Amniotic epithelial cell (primary cell): ENCODE measurements at regions not wholly inside any gene's neighbourhood (a gene's known extent, or its start where the extent isn't known, plus 50 kb on each side); places are given as distances from the start of the nearest gene placed in this dataset.

Experiments used
- DNase-seq: peaks from one replicate; pipeline ENCODE4 v3.0.0-alpha.2; 2010; ENCODE audit warnings: low read depth

DNA sequence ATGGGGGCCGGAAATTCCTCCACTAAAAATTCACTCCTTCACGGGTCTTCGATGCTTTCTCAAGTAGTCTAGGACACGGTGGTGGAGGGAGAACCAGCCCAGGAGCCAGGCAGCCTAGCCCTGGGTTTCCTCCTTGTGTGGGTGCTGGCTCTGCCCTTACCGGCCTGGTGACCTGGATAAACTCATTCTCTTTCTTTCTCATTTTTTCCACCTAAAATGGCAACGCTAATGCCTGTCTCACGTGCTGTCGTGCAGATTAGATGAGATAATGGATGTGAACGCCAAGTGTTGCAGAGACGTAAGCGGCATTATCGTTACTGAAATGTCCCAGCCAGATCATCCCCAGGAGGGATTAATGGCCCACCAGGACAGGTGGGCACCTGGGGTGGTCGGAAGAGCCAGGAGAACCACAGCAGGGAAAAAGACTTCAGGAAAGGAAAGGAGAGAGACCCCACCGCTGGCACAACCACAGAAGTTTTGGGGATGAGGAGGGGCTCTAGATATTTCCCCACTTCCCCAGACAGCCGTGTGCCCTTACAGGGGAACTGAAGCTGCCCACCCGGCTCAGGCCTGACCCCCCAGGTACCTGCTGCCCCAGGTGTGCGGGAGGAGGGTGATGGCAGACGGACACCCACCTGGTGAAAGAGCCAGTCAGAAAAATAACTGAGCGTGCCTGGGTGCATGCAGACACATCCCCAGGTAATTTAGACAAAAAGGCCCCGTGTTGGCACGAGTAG lies 100.8 kb upstream of the ASAP2 start:
- no peak for DNase-seq

DNA sequence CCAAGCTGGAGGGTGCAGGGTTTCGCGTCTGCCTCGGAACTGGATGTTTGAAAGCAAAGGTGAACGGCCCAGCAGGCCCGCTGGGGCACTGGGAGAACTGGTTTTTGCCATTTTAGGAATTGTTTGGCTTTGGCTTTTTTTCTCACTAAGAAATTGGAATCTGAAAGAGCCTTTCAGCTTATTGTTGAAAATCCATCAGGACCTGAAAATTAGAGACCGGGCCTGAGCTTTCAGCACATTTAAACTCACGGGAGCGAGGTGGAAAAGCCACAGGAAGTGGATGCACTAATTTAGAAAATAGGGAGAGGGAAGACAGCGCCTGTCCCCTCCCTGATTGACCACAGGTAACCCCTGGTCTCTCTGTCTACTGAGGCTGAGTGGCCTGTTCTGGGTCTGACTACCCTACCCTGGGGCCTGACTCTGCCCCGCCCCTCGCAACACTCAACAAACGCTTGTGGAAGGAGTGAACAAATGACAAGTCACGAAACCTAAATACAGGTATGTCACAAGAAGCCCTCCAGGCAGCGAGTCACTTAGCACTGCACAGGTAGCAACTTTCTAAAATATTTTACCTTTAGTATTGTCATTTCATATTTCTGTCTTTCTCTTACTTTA lies 100.3 kb upstream of the MBOAT2 start:
- no peak for DNase-seq

DNA sequence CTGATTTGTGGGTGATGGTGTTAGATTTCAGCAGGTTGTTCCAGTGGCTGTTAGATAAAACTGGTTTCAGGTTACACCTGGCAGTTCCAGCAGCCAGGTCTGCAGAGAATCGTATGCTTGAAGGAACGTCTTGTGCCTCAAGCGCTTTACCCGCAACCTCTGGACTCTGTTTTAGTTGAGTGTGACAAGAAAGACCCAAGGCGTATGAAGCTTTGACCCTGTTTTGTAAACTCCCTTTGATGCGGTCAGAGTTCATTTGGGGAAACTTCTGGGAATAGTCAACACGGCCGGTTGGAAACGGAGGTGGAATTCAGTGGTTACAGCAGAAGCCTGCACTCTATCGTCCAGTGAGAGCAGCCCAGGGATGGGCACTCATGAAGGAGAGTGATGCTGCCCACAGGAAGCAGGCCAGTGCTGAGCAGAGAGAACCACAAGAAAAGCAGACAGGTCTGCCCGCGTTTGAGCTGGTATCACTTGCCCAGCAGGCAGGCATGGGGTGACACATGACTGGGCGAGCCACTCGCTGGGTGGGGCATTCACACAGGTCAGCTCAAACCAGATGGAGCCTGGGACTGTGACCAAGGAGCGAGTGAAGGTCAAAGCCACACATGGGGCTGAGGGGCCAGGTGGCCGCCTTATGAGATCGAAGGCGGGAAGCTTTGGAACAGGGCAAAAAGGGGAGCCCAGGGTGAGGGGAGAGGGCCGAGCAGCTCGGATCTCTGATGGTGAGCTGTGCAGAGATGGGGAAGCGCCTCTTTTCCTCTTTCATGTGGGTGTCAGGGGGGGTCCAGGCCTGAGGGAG lies 99.6 kb upstream of the MBOAT2 start:
- peak; percentile 45 for DNase-seq

DNA sequence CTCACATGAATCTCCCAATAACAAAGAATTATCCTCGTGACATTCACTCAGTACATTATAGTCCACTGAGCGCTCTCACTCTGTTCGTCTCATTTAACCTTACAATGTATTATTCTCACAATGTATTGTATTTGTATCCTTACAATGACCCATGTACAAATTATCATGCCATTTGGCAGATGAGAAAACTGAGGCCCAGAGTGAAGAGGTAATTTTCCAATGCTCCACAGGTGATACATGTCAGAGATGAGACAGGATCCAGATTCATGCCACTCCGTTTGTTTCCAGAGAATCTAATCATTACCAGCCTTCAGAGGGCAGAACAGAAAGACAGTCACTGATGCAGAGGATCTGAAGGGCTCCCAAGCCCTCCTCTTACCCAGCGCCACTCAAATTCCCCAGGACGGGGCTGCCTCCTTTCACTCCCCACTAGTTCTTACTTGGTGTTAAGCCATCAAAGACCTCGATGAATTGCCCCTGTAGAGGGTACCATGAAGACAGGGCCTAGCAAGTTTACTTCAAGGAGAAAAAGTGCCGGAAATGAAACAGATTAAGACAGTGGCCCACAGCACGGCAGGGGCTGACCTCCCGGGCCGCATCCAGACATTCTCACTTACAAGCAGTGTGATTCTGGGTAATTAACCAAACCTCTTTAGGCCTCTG lies 98.4 kb upstream of the MBOAT2 start:
- no peak for DNase-seq

GRCh38 chr2:9100080-9100876 lies 96.8 kb upstream of the MBOAT2 start:
- no peak for DNase-seq

DNA sequence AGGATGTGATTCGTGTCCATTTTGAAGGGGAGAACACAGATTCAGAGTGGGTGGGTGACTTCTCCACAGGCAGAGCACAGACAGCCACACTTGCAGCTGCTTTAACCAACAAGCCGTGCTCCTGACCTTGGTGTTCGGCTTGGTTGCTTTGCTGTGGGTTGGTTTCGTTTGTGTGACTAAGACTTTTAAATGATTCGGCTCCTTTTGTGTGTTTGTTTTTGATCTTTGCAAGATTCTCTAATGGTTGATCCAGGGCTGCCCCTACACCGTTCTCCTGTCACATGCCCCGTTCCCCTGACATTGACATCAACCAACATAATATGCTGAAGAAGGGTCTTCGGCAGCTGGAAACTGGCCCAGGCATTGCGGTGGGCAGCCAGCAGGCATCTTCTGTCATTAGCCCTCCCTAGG lies 95.9 kb upstream of the MBOAT2 start:
- DNase-seq = peak; percentile 66

GRCh38 chr2:9097892-9098291 lies 94.4 kb upstream of the MBOAT2 start:
- no peak for DNase-seq

- no peak for DNase-seq
These were observed 93.8 kb upstream of the MBOAT2 start for GRCh38 chr2:9097239-9097638.

DNA sequence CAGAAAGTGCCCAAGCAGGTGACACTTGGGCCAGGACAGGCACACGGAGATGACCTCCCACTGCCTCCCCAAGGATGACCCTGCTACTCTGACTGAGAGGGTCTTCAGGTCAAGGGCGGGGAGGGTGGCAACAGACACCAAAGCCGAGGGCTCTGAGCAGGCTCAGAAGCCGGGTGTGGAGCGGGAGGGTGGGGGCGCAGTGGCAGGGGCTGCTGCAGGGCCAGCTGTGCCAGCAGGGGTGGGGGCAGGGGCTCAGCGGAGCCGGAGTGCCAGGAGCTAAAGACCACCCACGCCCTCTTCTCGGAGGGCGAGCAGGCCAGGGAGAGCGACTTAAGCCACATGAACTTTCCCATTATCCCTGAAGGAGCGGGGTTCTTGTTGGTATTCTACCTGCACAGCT lies 93.3 kb upstream of the MBOAT2 start:
- no peak for DNase-seq

- peak; percentile 70 for DNase-seq
These were observed 92.2 kb upstream of the MBOAT2 start for GRCh38 chr2:9095690-9096089.

DNA sequence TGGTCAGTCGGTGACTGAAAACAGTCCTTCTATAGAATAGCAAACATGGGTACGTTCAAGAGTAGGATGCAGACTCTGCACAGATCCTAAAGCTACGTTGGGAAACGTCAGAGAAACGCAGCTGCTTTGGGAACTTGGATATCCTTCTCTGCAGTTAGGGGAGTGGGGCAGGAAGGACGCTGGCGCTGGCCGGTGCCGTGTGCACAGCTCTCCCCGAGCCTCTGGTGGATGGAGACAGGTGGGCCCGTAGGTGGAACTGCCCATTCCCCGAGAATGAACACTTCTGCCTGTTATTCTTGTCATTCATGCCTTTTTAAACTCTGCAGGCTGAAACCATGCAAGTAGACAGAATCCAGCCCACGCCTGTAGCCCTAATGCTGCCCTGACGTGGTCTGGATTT lies 91.7 kb upstream of the MBOAT2 start:
- no peak for DNase-seq

DNA sequence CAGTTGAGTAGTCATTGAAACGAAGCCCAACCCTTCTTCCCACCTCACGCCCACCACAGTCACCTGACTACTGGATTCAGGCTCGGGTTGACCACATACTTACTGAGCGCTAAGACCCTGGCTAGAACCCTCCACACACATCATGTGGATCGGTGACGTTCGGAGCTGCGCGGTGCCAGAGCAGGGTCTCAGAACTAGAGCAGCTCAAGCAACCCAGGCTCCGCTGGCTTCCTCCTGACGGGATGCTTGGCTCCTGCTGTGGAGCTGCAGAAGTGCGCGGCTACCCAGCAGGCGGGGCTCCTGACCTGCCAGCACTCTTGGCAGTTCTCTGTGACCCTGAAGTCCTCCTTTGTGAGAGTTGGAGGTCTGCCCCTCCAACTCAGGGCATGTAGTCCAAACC lies 90.6 kb upstream of the MBOAT2 start:
- no peak for DNase-seq

DNA sequence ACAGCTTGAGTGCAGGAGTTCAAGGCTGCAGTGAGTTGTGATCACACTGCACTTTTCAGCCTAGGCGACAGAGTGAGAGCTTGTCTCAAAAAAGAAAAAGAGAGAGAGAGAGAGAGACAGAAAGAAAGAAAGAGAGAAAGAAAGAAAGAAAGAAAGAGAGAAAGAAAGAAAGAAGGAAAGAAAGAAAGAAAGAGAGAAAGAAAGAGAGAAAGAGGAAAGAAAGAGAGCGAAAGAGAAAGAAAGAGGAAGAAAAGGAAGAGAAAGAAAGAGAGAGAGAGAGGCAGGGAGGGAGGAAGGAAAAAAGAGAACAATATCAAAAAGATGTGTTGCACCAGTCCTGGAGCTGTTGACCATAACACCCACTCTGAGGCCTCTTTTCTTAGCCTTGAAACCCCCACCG lies 89.8 kb upstream of the MBOAT2 start:
- no peak for DNase-seq

DNA sequence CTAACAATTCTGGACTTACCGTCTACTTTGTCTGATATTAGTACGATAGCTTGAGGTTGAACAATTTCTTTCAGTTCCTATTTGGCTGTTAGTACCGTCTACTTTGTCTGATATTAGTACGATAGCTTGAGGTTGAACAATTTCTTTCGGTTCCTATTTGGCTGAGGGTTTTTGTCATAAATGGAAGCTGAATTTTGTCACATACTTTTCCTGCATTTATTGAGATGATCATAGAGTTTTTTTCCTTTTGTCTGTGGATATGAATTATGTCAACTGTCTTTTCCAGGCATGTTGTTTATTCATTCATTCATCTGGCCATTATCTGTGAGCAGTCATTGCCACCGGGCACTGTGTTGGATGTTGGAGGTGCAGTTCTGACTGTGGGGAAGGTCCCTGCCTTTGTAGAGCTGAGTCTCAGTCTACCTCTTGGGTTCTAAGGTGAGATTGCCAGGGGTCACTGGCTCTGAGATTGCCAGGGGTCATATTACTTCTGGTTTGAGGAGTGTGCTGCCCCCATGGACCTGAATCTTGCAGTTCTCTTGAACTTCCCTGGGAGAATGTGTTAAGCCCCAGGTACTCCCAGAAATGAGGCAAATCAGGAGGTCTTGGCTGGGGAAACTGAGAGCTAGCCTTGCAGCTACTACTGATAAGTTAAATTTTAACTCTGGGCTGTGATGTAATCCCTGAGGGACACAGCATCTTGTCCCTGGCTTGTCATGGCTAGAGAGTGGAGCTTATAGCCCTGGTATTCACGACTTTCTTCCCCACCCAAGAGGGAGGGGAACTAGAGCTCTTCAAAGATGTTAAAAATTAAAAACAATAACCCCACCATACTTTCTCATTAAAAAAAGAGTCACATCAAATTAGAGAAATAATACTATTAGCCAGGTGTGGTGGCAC lies 89.1 kb upstream of the MBOAT2 start:
- no peak for DNase-seq

GRCh38 chr2:9091811-9092210 lies 88.3 kb upstream of the MBOAT2 start:
- no peak for DNase-seq

GRCh38 chr2:9089831-9090230 lies 86.3 kb upstream of the MBOAT2 start:
- DNase-seq = no peak

GRCh38 chr2:9087121-9087681 lies 83.7 kb upstream of the MBOAT2 start:
- DNase-seq = peak; percentile 88

GRCh38 chr2:9086465-9086864 lies 83.0 kb upstream of the MBOAT2 start:
- DNase-seq = no peak

GRCh38 chr2:9085353-9085752 lies 81.9 kb upstream of the MBOAT2 start:
- peak; percentile 64 for DNase-seq

DNA sequence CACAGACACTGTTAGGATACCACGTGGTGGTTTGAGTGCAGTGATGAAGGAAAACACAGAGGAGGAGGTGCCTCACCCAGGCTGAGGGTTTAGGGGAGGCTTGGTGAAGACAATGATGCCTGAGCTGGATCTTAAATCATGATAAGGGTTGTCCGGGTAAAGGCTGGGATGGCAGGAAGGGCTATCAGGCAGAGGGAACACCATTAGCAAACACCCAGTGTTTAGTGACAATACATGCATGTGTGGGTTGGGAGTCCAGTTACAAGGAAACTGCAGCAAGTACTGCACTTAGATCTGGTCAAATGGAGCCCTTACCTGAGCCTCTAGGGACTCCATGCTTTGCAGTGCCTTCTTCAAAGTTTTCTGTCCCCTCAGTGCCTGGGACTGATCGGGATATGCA lies 79.8 kb upstream of the MBOAT2 start:
- DNase-seq = no peak
